HG03039 (cell line): ENCODE measurements at regions not wholly inside any gene's neighbourhood (a gene's known extent, or its start where the extent isn't known, plus 50 kb on each side); places are given as distances from the start of the nearest gene placed in this dataset.
"Not testable (repeated sequence)": the region's sequence is repeated elsewhere in the genome, so short reads cannot be mapped to it uniquely, and the experiment has no call there.

Experiments used
- ATAC-seq: cut with Tn5 transposase; IDR thresholded peaks from one replicate; pipeline ENCODE4 v1.9.1; 2021; ENCODE audit warnings: mild to moderate bottlenecking, moderate library complexity; ENCODE audit not compliant: unreplicated experiment

DNA sequence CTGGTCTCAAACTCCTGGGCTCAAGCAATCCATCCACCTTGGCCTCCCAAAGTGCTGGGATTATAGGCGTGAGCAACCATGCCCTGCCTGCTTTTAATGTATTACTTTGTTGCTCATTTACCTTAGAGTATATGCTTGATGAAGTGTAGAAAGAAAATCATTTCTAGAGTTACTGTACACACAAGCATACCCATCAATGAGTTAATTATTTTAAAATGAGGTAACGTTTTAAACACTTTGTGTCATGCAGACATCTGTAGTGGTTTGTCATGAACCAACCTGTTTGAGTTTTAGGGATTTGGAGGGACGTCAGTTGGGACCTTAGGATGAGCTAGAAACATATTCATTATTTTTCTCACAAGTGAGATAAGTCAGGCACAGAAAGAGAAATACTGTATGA, 332.4 kb upstream of the IGF1R start:
- ATAC-seq, result no peak

DNA sequence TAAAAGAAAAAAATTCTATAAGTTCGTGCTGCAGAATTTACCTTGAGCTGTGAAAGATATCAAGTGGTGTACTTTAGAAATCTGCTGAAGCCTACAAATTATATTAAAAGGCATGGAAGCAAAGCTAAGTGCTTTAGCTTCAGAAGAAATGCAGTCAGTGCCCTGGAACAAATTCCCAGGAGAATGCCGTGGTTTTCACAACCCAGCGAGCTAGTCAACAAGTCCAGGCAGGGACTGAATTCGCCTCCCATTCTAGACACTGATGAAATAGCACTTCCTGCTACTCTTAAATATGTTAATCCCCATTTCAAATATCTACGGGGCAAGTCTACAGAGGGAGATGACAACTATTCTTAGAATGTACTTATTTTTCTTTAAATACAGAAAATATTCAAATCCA, 326.4 kb upstream of the IGF1R start:
- ATAC-seq, result no peak

DNA sequence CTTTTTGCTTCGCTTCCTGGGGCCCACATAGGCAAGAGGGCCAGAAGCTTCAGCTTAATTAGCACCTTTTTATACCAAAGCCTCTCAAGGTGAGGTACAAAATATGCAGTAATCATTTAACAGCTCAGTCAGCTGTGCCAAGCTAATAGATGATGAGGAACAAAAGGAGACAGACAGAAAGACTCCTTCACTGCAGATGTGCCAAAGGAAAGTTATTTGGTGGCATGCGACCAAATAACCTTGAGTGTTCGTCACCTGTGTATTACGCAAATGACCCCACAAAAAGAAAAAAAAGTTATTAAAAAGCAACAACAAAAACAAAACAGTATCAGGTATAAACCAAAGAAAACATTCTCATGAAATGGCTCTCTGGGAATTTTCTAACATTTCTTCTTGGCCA, 325.8 kb upstream of the IGF1R start:
- ATAC-seq, result no peak

DNA sequence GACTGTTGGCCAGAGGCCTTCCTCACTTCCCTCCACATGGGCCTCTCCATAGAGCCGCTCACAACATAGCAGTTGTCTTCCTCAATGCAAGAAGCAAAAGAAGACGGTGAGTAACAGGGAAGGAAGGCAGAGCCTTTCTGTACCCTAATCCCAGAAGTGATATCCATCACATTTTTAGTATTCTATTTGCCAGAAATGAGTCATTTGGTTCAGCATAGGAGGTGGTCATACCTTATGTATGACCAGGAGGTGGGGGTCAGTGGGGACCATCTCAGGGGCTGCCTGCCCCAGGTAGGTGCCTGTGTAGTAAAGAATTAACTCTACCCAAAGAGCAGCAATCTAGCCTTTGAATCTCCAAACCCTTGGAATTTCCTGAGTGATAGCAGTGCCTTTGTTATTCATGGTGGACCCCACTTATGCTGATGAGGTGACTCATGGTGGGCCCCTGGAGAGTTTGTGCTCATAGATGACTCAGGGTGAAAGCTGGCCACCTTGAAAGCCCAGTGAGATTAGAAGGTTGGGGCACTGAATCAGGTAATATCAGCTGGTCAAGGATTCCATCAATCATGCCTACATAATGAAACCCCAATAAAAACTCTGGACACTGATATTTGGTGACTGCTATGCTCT, 323.9 kb upstream of the IGF1R start:
- no peak for ATAC-seq

DNA sequence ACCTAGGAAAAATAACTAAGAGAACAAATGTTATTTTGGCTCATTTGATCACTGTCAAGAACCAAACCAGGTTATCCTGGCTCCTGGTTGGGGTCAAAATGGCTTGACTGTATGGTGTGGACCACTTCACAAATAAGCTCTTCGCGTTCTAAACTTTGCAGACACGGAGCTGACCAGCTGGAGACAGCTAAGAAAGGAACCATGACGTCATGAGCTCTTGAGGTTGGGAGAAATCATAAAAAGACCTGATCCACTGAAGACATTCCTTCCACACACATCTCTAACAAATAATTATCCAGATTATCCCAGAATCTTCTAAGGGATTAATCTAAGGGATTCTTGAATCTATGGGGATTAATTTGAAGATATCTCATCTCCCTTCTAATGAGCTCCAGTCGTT, 321.5 kb upstream of the IGF1R start:
- no peak for ATAC-seq

DNA sequence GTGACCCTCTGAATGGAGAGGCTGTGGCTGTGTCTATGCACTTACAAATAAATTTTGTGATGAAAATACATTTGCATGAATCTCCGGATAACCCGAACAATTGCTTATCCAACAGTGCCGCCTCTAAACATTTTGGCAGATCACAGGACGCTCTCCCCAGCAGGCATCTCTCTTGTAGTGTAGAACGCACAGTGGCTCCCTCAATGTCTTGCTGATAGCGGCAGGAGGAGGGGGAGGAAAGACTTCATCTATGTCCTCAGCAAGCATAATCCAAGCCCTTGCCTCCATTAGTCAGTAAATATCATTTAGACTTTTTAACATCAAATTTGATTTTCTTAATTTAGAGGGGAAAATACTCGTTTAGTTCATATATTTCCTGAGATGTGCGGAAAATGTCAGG, 318.1 kb upstream of the IGF1R start:
- no peak for ATAC-seq

DNA sequence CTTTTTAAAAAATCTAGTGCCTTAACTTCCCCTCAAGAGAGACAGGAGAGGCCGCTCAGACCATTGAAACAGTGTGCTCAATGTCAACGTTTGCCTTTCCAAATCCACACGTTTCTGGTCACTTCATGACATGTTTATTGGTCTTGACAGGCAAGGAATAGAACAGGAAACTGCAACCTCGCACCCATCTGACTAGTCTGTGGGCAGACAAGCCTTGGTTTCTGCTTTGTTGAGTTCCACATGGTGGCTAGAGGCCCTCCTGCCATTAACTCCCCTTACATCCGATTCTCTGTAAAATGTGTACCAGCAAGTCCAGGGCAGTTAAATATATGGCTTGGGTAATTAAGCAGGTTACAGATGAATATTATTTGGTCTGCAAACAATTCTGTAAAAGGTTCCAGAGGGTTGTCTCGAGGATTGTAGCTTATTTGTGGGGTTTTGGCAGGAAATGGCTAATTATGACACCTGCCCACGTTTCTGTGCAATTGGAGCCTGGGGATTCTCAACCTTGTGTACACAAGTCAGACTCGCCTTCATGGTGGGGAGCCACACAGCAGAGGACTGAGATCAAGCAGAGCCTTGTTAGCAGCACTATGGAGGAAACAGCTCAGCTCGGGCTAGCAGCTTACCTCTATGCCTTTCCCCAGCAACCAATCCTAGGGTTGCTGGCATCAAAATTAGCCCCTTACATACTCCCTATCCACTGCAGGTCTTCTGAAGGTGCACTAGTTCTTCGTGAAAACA, 317.5 kb upstream of the IGF1R start:
- no peak for ATAC-seq

DNA sequence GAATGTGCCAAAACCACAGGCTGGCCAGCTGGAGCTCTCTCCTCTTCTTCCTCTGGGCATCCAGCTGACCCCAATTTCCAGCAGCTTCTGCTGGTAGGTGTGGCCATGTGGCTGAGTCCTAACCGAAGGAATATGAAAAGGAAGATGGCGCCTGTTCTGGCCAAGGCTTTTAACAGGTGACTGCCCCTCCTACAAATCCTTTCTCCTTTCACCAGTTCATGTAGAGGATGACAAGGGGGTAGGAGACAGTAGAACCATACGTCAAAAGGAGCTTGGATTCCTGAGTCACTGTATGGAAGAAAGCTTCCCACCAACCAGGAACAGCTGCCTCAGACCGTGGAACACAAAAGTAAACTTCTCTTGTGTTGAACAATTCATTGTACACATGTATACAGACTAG, 316.7 kb upstream of the IGF1R start:
- ATAC-seq, result no peak

DNA sequence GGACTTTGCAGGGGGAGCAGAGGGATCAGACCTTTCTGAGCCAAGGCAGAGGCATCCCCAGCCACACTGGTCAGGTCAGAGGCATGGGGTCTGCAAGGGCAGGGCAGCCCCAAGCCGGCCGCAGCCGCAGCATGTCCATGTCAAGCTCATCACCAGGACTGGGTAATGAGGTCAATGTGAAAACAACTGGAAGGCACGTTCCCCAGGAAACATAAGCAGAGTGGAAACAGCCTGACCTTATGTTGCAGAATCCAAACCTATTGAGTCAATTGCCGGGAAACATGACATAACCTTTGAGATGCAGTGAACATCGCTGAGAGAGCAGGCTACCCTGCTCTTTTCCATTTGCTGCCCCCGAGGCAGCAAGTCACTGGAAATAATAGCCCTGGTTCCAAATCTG, 315.1 kb upstream of the IGF1R start:
- ATAC-seq, result no peak

DNA sequence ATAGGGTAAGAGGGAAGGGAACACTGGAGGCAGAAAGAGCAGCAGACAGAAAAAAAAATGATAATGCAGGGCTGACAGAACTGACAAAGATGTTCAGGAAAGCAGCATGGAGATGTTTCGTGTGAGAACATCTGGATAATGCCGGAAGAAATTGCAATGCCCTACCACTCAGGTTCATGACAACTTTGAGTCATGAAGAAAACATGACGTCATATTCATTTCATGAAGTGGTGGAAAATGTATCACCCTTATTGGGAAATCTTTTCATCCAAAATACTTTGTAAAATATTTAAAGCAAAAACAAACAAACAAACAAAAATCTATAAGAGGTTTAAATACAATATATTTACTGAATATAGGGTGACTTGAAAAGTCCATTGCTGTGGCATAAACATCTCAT, 305.4 kb upstream of the IGF1R start:
- no peak for ATAC-seq

DNA sequence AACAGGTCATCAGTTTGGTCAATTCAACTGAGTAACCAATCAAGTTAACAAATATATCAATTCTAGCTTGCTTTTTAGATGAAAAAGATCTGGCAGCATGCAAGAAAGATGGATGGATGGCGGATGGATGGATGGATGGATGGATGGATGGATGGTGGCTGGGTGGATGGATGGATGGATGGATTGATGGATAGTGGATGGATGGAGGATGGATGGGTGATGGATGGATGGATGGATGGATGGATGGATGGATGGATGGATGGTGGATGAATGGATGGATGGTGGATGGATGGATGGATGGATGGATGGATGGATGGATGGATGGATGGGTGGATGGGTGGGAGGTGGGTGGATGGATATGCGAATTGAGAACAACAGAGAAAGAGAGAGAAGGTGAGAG, 303.7 kb upstream of the IGF1R start:
- ATAC-seq, result no peak

DNA sequence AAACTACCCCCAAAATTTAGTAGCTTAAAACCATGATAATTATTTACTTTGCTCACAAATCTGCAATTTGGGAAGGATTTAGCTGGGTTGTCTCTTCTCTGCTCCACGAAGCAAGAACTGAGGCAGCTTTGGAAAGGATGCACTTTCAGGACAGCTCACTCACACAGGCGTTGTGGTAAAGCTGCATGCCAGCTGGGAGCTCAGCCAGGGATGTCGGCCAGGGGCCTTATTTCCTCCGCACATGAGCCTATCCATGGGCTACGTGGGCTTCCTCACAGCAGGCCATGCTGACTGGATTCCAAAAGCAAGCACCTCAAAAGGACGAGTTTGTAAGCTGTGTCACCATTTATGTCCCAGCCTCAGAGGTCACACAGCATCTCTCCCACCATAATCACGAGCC, 301.3 kb upstream of the IGF1R start:
- ATAC-seq, result no peak

DNA sequence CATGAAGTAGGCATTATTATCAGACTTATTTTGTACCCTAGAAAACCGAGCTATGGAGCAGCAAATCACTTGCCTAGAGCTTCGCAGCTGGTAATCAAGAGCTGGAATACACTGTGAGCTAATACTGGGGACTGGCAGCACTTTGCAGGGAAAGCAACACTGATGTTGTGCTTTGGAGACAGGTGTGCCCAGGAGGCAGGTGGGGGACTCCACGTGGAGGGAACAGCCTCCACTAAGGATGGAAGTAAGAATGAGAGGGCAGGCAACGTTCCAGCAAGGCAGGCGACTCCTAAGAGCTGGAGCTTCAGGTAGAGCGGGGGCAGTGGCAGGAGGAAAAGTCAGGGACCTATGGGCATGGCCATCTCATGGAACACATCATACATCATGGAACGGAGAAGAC, 300.5 kb upstream of the IGF1R start:
- no peak for ATAC-seq

DNA sequence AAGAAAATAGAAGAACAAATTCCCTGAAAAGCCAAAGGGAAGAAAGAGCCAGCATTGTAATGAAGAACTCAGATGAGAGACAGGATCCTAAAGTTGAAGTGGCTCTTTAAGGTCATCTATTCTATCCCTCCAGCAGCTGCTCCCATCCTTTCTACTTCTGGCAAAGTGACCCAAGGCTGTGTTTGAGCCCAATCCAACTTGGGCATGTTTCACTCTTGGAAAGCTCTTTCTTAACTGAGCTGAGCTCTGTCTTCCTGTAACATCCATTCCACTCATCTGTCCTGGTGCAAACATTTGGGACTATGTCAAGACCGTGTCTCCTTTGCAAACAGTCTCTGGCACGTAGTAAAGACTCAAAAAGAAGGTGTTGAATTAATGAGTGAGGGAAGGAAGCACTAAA, 298.1 kb upstream of the IGF1R start:
- no peak for ATAC-seq

DNA sequence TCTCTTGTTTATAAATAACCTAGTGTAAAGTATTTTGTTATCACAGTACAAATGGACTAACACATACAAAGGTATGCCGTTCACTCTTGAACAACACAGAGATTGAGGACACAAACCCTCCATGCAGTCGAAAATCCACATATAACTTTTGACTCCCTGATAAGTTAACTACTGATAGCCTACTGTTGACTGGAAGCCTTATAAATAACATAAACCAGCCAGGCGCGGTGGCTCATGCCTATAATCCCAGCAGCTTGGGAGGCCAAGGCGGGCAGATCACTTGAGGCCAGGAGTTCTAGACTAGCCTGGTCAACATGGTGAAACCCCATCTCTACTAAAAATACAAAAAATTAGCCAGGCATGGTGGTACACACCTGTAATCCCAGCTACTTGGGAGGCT, 290.1 kb upstream of the IGF1R start:
- ATAC-seq, result not testable (repeated sequence)

DNA sequence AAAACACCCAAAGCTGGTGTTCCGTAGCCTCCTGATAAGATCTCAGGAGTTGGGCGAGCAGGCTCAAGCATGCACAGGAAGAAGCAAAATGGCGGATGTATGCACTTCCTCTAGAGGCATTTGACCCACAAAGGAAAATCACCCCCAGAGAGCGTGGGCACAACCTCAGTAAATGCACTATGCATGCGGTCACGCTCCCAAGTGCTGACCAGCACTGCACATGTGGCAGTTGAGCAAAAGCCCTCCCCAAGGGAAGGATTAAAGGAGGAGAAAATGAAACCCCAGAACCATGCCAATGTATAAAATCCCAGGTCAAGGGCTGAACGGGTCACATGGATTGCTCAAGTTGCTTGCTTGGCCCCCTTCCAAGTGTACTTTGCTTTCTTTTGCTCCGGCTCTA, 289.4 kb upstream of the IGF1R start:
- no peak for ATAC-seq

DNA sequence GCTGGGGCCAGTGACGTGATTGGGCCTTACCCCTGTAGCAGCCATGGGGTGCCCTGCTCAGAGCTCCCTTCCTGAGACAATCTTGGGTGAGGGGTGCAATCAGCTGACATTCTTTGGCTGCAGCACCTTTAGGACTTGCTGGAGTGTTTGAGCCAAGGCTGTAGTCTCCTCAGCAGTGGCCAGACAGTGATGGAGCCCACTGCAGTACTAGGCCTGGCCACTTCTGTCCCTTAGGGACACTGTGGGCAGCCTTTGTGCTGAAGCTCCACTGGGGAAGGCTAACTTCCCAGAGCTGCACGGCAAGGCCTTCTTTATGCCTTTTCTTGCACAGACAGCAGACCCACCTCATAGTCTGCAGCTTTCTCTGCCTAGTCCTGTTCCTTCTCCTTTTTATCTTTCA, 284.9 kb upstream of the IGF1R start:
- no peak for ATAC-seq

DNA sequence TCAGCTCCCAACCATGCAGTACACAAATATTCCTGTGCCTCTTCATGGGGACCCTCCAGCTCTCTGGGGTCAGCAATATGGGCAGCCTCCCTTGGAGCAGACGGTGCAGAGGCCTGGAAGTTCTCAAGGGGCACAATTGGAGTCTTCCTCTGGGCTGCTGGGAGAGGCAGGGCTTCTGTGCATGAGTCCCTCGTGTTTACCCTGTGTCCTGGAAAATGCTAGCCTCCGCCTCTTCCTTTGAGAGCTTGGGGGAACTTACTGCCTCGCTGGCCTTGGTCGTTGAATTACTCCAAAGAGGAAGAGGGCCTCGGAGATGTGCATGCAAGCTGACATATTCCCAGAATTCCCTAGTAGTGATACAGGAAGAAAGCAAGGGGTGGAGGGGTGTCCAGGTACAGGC, 284.4 kb upstream of the IGF1R start:
- no peak for ATAC-seq

DNA sequence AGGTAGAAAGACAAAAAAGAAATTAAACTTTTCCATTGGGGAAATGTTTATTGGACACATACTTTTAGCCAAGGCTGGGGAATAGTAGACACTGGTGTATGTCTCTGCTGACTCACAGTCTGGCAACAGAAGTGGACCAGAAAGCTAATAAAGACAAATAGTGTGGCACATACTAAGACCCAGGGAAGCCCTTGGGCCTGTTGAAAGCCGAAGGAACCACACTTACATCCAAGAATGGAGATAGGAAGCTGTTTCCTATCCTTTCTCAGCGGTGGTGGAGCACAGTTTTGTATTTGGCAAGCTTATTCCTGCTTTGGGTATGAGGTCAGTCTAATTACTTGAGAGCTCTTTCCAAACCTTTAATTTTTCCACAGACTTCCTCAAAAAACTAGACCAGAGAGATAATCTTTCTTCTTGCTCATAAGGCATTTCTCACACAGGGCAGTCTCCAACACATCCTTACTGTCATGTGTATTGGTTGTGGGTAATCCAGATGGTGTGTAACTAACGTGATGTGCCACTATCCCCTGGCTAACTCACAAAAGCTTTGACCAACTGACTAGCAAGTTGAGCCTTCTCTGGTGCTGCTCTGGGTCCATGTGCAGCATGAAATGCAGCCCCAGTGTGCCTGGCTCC, 279.1 kb upstream of the IGF1R start:
- no peak for ATAC-seq

DNA sequence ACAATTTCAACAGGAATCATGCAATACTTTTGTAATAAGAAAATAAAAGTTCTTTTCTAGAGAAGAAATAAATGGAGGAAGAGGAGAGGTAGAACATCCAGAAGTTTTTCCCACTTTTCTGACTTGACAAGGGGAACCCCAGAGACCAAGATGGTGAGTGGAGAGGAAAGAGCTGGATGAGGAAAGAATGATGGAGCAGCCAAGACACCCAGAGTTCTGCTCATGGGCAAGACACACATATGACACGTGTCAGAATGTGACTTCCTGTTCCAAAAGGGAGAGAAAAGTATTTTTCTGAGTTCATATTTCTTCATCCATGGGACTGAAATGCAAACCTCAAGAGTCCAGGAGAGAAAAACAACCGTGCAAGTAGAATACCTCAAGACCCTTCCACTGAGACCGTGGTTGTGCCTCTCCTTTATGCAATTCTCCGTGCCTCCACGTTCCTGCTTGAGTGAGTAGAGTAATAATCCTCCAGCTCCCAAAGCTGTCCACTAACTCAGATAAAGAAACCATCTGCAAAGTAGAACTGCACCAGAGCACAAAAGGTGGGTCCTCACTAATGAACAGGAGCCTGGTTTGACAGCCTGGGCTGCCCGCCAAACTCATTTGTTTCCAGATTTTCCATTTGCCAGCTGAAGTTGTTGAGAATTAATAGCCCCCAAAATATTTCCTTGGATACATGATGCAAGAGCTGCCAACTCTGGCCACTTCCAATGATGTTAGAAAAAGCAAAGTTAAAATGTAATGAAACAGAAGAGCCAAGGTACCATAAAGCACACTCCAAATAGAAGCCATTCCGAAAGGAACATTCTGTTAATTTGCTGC, 272.6 kb upstream of the IGF1R start:
- ATAC-seq, result no peak

DNA sequence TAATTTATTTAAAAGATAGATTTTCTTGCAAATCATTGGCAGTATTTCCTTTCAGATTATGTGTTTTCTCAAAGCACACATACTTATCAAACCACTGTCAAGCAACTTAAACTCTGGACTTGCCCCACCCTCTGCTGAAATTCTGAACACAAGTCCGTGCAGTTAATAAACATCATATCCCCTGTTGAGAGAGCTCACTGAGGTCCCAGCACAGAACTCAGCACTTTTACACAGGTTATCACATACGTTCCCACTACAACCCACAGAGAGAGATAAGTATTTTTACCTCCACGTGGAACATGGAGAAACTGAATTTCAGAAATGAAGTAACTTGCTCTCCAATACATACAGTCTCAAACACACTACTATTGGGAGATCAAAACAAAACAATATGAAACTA, 267.6 kb upstream of the IGF1R start:
- no peak for ATAC-seq

DNA sequence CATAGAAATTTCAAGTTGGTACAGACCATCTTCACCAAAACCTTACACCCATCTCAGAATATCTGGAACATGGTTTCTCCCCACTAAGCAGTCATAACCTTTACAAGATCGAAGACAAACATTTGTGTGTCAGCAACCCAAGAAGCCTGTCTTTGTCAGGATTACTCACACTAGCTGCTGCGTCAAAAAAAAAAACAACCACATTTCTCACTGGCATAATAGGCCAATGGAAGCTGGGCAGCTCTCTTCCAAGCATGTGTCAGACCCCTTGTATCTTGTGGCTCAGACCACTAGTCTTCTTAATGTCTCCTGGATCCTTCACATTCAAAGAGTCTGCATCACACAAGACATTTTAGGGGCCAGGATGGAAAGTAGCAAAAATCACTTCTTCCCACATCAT, 266.9 kb upstream of the IGF1R start:
- ATAC-seq, result no peak
